ENCODE measurements at regions not wholly inside any gene's neighbourhood (a gene's known extent, or its start where the extent isn't known, plus 50 kb on each side); places are given as distances from the start of the nearest gene placed in this dataset.

DNA sequence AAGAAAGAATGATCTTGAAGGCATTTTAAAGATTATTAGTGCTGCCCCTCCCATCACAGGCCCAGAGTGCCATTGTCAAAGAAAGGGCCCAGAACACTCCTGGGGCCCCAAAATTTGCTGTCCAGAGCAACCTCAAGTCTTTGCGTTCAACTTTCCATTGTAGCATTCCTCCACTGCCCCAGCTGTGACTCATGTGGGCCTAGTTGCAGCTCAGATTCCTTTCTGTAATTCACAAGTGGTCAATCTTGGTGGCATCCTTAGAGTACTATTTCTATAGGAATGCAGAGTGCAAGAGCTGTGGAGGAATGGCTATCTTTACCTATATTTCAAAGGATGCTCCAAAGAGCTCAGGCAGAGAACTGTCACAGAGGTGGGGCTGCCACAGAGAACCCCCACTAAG is 1500.8 kb upstream of the IGFBP7 start:
- Histone ChIP-seq H3K27me3 (ENCODE audit: control insufficient read depth in 3 of 3, insufficient read depth in 3 of 3, low read length in 2 of 3) (no peaks in the 10 kb centered on the region), H3K4me1 (ENCODE audit: control insufficient read depth in 5 of 5, insufficient read depth in 5 of 5, low read length in 5 of 5) (no peaks in the 10 kb centered on the region), H3K36me3 (ENCODE audit: control insufficient read depth in 4 of 4, insufficient read depth in 4 of 4, low read length in 4 of 4) (no peaks in the 10 kb centered on the region), H3K9ac (ENCODE audit: insufficient read depth in 1 of 2, low read length in 2 of 2) (no peak overlapping the region), H3K27ac (ENCODE audit: low read depth in 1 of 2, low read length in 1 of 2) (no peak overlapping the region), H3K4me3 (no peak overlapping the region), H3K9me3 (ENCODE audit: control insufficient read depth in 4 of 4, insufficient read depth in 3 of 4, low read length in 3 of 4) (no peaks in the 10 kb centered on the region)
- DNase-seq (no peak), ATAC-seq (ENCODE audit: insufficient read depth, low FRiP score) (no peak)
- WGBS, 2 donors = 86 to 99% methylated on average over 1 of the region's 1 CpG
- TF ChIP-seq CTCF (IDR thresholded peaks at IDR 0.05; ENCODE audit: control extremely low read depth, extremely low read depth) = no peak

GRCh38 chr4:58606303-58606702 is 1496.1 kb upstream of the IGFBP7 start:
- Histone ChIP-seq H3K4me3 (no peak overlapping the region), H3K9me3 (ENCODE audit: control insufficient read depth in 4 of 4, insufficient read depth in 3 of 4, low read length in 3 of 4) (no peaks in the 10 kb centered on the region), H3K9ac (ENCODE audit: insufficient read depth in 1 of 2, low read length in 2 of 2) (no peak overlapping the region), H3K4me1 (ENCODE audit: control insufficient read depth in 5 of 5, insufficient read depth in 5 of 5, low read length in 5 of 5) (no peaks in the 10 kb centered on the region), H3K27ac (ENCODE audit: low read depth in 1 of 2, low read length in 1 of 2) (no peak overlapping the region), H3K27me3 (ENCODE audit: control insufficient read depth in 3 of 3, insufficient read depth in 3 of 3, low read length in 2 of 3) (no peaks in the 10 kb centered on the region), H3K36me3 (ENCODE audit: control insufficient read depth in 4 of 4, insufficient read depth in 4 of 4, low read length in 4 of 4) (no peaks in the 10 kb centered on the region)
- ATAC-seq (ENCODE audit: insufficient read depth, low FRiP score) = no peak
- no peak for TF ChIP-seq CTCF (IDR thresholded peaks at IDR 0.05; ENCODE audit: control extremely low read depth, extremely low read depth)
- WGBS, 2 donors = 79 to 81% methylated on average over 4 of the region's 4 CpGs
- DNase-seq = no peak

- DNase-seq (no peak), ATAC-seq (ENCODE audit: insufficient read depth, low FRiP score) (no peak)
- Histone ChIP-seq H3K9me3 (ENCODE audit: control insufficient read depth in 4 of 4, insufficient read depth in 3 of 4, low read length in 3 of 4) (no peaks in the 10 kb centered on the region), H3K36me3 (ENCODE audit: control insufficient read depth in 4 of 4, insufficient read depth in 4 of 4, low read length in 4 of 4) (no peaks in the 10 kb centered on the region), H3K4me1 (ENCODE audit: control insufficient read depth in 5 of 5, insufficient read depth in 5 of 5, low read length in 5 of 5) (no peaks in the 10 kb centered on the region), H3K27me3 (ENCODE audit: control insufficient read depth in 3 of 3, insufficient read depth in 3 of 3, low read length in 2 of 3) (no peaks in the 10 kb centered on the region), H3K4me3 (no peak overlapping the region), H3K9ac (ENCODE audit: insufficient read depth in 1 of 2, low read length in 2 of 2) (no peak overlapping the region), H3K27ac (ENCODE audit: low read depth in 1 of 2, low read length in 1 of 2) (no peak overlapping the region)
- no peak for TF ChIP-seq CTCF (IDR thresholded peaks at IDR 0.05; ENCODE audit: control extremely low read depth, extremely low read depth)
- WGBS, 2 donors = 79 to 87% methylated on average over 4 of the region's 4 CpGs
Measured at GRCh38 chr4:58603951-58604350, 1493.8 kb upstream of the IGFBP7 start.

DNA sequence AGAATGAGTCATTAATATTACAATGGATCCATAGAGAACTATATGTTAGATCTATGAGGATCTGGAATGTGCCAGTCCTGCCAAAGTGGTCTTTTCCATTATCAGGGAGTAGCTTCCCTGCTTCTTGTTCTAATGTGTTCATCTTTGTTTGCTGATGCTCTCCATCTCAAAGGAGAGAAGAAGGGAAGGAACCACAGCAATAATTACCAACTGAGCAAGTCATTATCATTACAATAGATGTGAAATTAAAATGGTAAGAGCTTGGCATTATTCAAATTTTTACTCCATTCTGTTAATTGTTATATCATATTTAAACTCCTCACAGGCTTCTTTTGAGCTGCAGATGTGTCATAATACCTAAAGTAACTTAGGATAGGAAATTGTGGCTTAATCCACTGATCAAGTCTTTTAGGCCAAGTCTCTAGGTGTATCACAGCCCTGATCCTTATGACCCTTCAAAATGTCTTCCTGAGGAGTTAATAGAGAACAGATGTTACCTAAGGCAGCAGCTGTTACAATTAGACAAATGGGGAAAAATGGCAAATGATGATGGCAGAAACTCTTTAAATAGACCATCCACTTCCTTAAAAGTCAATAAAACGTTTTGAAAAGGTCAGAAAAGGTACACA is 1492.7 kb upstream of the IGFBP7 start:
- Histone ChIP-seq H3K27me3 (ENCODE audit: control insufficient read depth in 3 of 3, insufficient read depth in 3 of 3, low read length in 2 of 3) (no peaks in the 10 kb centered on the region), H3K36me3 (ENCODE audit: control insufficient read depth in 4 of 4, insufficient read depth in 4 of 4, low read length in 4 of 4) (no peaks in the 10 kb centered on the region), H3K9ac (ENCODE audit: insufficient read depth in 1 of 2, low read length in 2 of 2) (no peak overlapping the region), H3K4me1 (ENCODE audit: control insufficient read depth in 5 of 5, insufficient read depth in 5 of 5, low read length in 5 of 5) (no peaks in the 10 kb centered on the region), H3K27ac (ENCODE audit: low read depth in 1 of 2, low read length in 1 of 2) (no peak overlapping the region), H3K9me3 (ENCODE audit: control insufficient read depth in 4 of 4, insufficient read depth in 3 of 4, low read length in 3 of 4) (no peaks in the 10 kb centered on the region), H3K4me3 (no peak overlapping the region)
- WGBS, 2 donors = 0 to 8% methylated on average over 1 of the region's 1 CpG
- no peak for ATAC-seq (ENCODE audit: insufficient read depth, low FRiP score)
- no peak for DNase-seq
- TF ChIP-seq CTCF (IDR thresholded peaks at IDR 0.05; ENCODE audit: control extremely low read depth, extremely low read depth) = no peak
